Neural progenitor cell (in vitro differentiated cells): ENCODE measurements at regions not wholly inside any gene's neighbourhood (a gene's known extent, or its start where the extent isn't known, plus 50 kb on each side); places are given as distances from the start of the nearest gene placed in this dataset.
"Not testable (repeated sequence)": the region's sequence is repeated elsewhere in the genome, so short reads cannot be mapped to it uniquely, and the experiment has no call there.

ENCODE experiments used
- DNase-seq: peaks from one replicate; pipeline ENCODE4 v3.0.0-alpha.2; 2016; ENCODE audit warnings: low spot score
- H2AFZ ChIP-seq: fragments of 200-600 bp; sonication (generic); replicated peaks from 2 replicates; pipeline ENCODE4 v1.6.1; 2016; ENCODE audit warnings: antibody characterized with exemption
- H3F3A ChIP-seq: fragments of 200-600 bp; sonication (generic); 2 replicates; pipeline ENCODE4 v1.6.1; 2016; ENCODE audit warnings: antibody characterized with exemption, low read depth
- H3K27ac ChIP-seq: fragments of 200-600 bp; sonication (generic); 2 replicates; pipeline ENCODE4 v1.5.1; 2016; ENCODE audit warnings: mild to moderate bottlenecking
- H3K27me3 ChIP-seq: fragments of 200-600 bp; sonication (generic); 2 replicates; pipeline ENCODE4 v1.6.1; 2016; ENCODE audit warnings: mild to moderate bottlenecking, moderate library complexity
- H3K36me3 ChIP-seq: fragments of 200-600 bp; sonication (generic); 2 replicates; pipeline ENCODE4 v1.5.1; 2016
- H3K4me1 ChIP-seq: fragments of 200-600 bp; sonication (generic); 2 replicates; pipeline ENCODE4 v1.6.1; 2016; ENCODE audit warnings: mixed run types
- H3K4me2 ChIP-seq: fragments of 200-600 bp; sonication (generic); 2 replicates; pipeline ENCODE4 v1.6.1; 2016
- H3K4me3 ChIP-seq: fragments of 200-600 bp; sonication (generic); 2 replicates; pipeline ENCODE4 v1.5.1; 2016
- H3K79me2 ChIP-seq: fragments of 200-600 bp; sonication (generic); 2 replicates; pipeline ENCODE4 v1.6.1; 2016; ENCODE audit warnings: low read depth
- H3K9ac ChIP-seq: fragments of 200-600 bp; sonication (generic); 2 replicates; pipeline ENCODE4 v1.6.1; 2016
- H3K9me3 ChIP-seq: fragments of 200-600 bp; sonication (generic); 2 replicates; pipeline ENCODE4 v1.5.1; 2016; ENCODE audit warnings: low read depth
- H4K20me1 ChIP-seq: fragments of 200-600 bp; sonication (generic); 2 replicates; pipeline ENCODE4 v1.6.1; 2016; ENCODE audit warnings: low read depth
- H3K27ac Mint-ChIP-seq: 3 replicates; pipeline ENCODE4 v1.8.0; 2021; ENCODE audit warnings: mixed read lengths
- H3K27me3 Mint-ChIP-seq: 2 replicates; pipeline ENCODE4 v1.8.0; 2022; ENCODE audit warnings: low read depth, mild to moderate bottlenecking, inconsistent platforms, moderate library complexity, mixed read lengths; ENCODE audit not compliant: insufficient read depth
- H3K36me3 Mint-ChIP-seq: 3 replicates; pipeline ENCODE4 v1.8.0; 2021; ENCODE audit warnings: mixed read lengths
- H3K4me1 Mint-ChIP-seq: 3 replicates; pipeline ENCODE4 v1.8.0; 2021; ENCODE audit warnings: mixed read lengths
- H3K4me3 Mint-ChIP-seq: 3 replicates; pipeline ENCODE4 v1.8.0; 2021; ENCODE audit warnings: mild to moderate bottlenecking, moderate library complexity, mixed read lengths
- H3K9me3 Mint-ChIP-seq: 3 replicates; pipeline ENCODE4 v1.8.0; 2020; ENCODE audit warnings: mixed read lengths
- CTCF ChIP-seq: fragments of 200-600 bp; sonication (generic); IDR thresholded peaks from 2 replicates; pipeline ENCODE4 v1.5.1; 2017; ENCODE audit warnings: antibody characterized with exemption, mild to moderate bottlenecking
- EZH2 ChIP-seq: fragments of 200-600 bp; sonication (generic); IDR thresholded peaks from 2 replicates; pipeline ENCODE4 v1.6.1; 2017; ENCODE audit warnings: antibody characterized with exemption, mild to moderate bottlenecking, moderate library complexity
- EZH2phosphoT487 ChIP-seq: fragments of 200-600 bp; sonication (generic); IDR thresholded peaks from 2 replicates; pipeline ENCODE4 v1.6.1; 2017; ENCODE audit warnings: antibody characterized with exemption

GRCh38 chr2:176902454-176902853 is 310.1 kb upstream of the HNRNPA3 start:
- H3K27me3 ChIP-seq, result no peaks in the 10 kb centered on the region
- Mint-ChIP-seq H3K27ac (no peak overlapping the region), H3K4me1 (no peaks in the 10 kb centered on the region), H3K9me3 (peaks cover 2% of the 10 kb centered on the region), H3K4me3 (no peak overlapping the region), H3K27me3 (peaks cover 7% of the 10 kb centered on the region), H3K36me3 (no peaks in the 10 kb centered on the region)
- no peaks in the 10 kb centered on the region for H3K9me3 ChIP-seq
- no peak overlapping the region for H3K27ac ChIP-seq
- no peaks in the 10 kb centered on the region for H3K79me2 ChIP-seq
- H3K4me3 ChIP-seq, result no peak overlapping the region
- no peak overlapping the region for H2AFZ ChIP-seq
- no peaks in the 10 kb centered on the region for H4K20me1 ChIP-seq
- no peaks in the 10 kb centered on the region for H3K4me1 ChIP-seq
- H3K4me2 ChIP-seq, result no peak overlapping the region
- H3K36me3 ChIP-seq, result no peaks in the 10 kb centered on the region
- no peaks in the 10 kb centered on the region for H3F3A ChIP-seq
- no peak for DNase-seq
- no peak overlapping the region for H3K9ac ChIP-seq
- TF ChIP-seq EZH2 (no peak), CTCF (no peak), EZH2phosphoT487 (no peak)

- H3K4me3 Mint-ChIP-seq, DNase-seq, H3K27ac ChIP-seq, H3K4me1 Mint-ChIP-seq, H3K4me2 ChIP-seq, H3K79me2 ChIP-seq, H3K27me3 Mint-ChIP-seq, H2AFZ ChIP-seq, H3K27me3 ChIP-seq, H3F3A ChIP-seq, H3K36me3 Mint-ChIP-seq, H3K9me3 ChIP-seq, H3K4me3 ChIP-seq, H3K36me3 ChIP-seq, H4K20me1 ChIP-seq, H3K4me1 ChIP-seq, H3K9me3 Mint-ChIP-seq, H3K27ac Mint-ChIP-seq, H3K9ac ChIP-seq: not testable (repeated sequence)
These were observed 308.5 kb upstream of the HNRNPA3 start for GRCh38 chr2:176904053-176904452.

GRCh38 chr2:176907341-176907740 is 305.3 kb upstream of the HNRNPA3 start:
- Mint-ChIP-seq H3K36me3 (no peaks in the 10 kb centered on the region), H3K27me3 (peaks cover 7% of the 10 kb centered on the region), H3K27ac (no peak overlapping the region), H3K9me3 (no peaks in the 10 kb centered on the region), H3K4me1 (no peaks in the 10 kb centered on the region), H3K4me3 (no peak overlapping the region)
- no peaks in the 10 kb centered on the region for H3K9me3 ChIP-seq
- H3K9ac ChIP-seq, result no peak overlapping the region
- H3K4me2 ChIP-seq, result no peak overlapping the region
- no peaks in the 10 kb centered on the region for H3F3A ChIP-seq
- H3K36me3 ChIP-seq, result no peaks in the 10 kb centered on the region
- H2AFZ ChIP-seq, result no peak overlapping the region
- no peak overlapping the region for H3K4me3 ChIP-seq
- H3K4me1 ChIP-seq, result no peaks in the 10 kb centered on the region
- H3K79me2 ChIP-seq, result no peaks in the 10 kb centered on the region
- no peak overlapping the region for H3K27ac ChIP-seq
- TF ChIP-seq EZH2, result no peak
- TF ChIP-seq EZH2phosphoT487, result no peak
- no peak for TF ChIP-seq CTCF
- H3K27me3 ChIP-seq, result no peaks in the 10 kb centered on the region
- DNase-seq, result no peak
- no peaks in the 10 kb centered on the region for H4K20me1 ChIP-seq

GRCh38 chr2:176910828-176911227 is 301.8 kb upstream of the HNRNPA3 start:
- H4K20me1 ChIP-seq, result no peaks in the 10 kb centered on the region
- Mint-ChIP-seq H3K36me3 (no peaks in the 10 kb centered on the region), H3K27ac (no peak overlapping the region), H3K9me3 (no peaks in the 10 kb centered on the region), H3K4me3 (no peak overlapping the region), H3K27me3 (peaks cover 3% of the 10 kb centered on the region), H3K4me1 (no peaks in the 10 kb centered on the region)
- H3K4me2 ChIP-seq, result no peak overlapping the region
- H3K27me3 ChIP-seq, result no peaks in the 10 kb centered on the region
- H3K4me3 ChIP-seq, result no peak overlapping the region
- TF ChIP-seq CTCF (no peak), EZH2phosphoT487 (no peak), EZH2 (no peak)
- no peak overlapping the region for H2AFZ ChIP-seq
- no peaks in the 10 kb centered on the region for H3K4me1 ChIP-seq
- H3K79me2 ChIP-seq, result no peaks in the 10 kb centered on the region
- H3K27ac ChIP-seq, result no peak overlapping the region
- H3K36me3 ChIP-seq, result no peaks in the 10 kb centered on the region
- no peaks in the 10 kb centered on the region for H3K9me3 ChIP-seq
- no peak for DNase-seq
- H3F3A ChIP-seq, result no peaks in the 10 kb centered on the region
- no peak overlapping the region for H3K9ac ChIP-seq
